Astrocyte of the spinal cord (primary cell): ENCODE measurements at regions not wholly inside any gene's neighbourhood (a gene's known extent, or its start where the extent isn't known, plus 50 kb on each side); places are given as distances from the start of the nearest gene placed in this dataset.

Source experiments
- DNase-seq: peaks from one replicate; pipeline ENCODE4 v3.0.0; 2011; ENCODE audit warnings: low read depth, low spot score
- H3K4me3 ChIP-seq: 2 replicates; pipeline ENCODE4 v1.5.1; 2011; ENCODE audit warnings: low read depth, mild to moderate bottlenecking, low read length, moderate library complexity
- in situ Hi-C: cut with HindIII; loops from 2 replicates; pipeline ENCODE4 v1.10.0; 2017; ENCODE audit warnings: low sequenced_read_pairs
- TF ChIP-seq, protein P1 (sequence below): IDR thresholded peaks from 2 replicates; pipeline ENCODE4 v1.5.1; 2012; ENCODE audit warnings: low read depth, mild to moderate bottlenecking, low read length, inconsistent platforms

DNA sequence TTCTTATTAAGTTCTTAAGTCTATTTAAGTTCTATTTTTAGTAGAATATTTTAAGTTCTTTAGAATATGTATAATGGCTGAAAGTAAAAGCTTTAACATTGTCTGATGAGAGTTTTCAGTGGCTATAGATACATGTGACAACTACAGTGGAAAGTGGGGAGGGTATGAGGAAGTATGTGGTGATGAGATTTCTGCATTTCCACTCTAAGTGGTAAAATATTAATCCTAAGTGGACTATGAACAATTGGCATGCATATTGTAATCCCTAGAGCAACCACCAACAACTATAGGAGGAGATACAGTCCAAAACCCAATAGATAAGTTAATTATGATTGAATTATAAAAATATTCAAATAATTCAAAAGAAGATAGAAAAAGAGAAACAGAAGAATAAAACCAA is 183.6 kb downstream of the GADD45G start:
- no peak for DNase-seq
- in situ Hi-C loops: no loop called here
- H3K4me3 ChIP-seq: no peak overlapping the region
- TF ChIP-seq, protein P1, sequence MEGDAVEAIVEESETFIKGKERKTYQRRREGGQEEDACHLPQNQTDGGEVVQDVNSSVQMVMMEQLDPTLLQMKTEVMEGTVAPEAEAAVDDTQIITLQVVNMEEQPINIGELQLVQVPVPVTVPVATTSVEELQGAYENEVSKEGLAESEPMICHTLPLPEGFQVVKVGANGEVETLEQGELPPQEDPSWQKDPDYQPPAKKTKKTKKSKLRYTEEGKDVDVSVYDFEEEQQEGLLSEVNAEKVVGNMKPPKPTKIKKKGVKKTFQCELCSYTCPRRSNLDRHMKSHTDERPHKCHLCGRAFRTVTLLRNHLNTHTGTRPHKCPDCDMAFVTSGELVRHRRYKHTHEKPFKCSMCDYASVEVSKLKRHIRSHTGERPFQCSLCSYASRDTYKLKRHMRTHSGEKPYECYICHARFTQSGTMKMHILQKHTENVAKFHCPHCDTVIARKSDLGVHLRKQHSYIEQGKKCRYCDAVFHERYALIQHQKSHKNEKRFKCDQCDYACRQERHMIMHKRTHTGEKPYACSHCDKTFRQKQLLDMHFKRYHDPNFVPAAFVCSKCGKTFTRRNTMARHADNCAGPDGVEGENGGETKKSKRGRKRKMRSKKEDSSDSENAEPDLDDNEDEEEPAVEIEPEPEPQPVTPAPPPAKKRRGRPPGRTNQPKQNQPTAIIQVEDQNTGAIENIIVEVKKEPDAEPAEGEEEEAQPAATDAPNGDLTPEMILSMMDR: no peak

DNA sequence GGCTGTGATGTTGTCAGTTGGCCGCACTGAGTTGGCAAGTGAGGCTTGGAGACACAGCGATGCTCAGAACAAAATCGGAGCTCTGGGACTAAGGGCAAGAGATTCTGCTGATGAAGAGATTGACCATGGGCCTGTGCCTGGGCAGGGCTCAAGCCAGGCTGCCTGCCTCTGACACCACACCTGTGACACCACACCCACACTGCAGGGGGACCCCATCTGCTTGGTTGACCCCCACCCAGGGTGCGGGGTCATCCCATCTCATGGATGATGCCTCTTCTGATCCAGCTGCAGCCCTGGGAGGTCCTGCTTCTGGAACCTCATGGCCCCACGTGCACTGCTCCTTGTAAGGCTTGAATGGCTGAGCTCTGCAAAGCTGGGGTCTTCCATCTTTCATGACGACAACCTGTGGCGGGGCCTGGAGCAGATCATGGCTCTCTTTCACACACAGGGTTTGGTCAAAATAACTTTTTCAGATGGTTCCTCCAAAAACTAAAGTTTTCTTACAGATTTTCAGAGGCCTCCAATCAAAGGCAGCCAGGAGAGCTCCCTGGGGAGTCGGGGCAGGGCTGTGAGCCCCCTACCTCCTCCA is 185.2 kb downstream of the GADD45G start:
- TF ChIP-seq, protein P1: no peak
- no peak overlapping the region for H3K4me3 ChIP-seq
- DNase-seq: no peak
- in situ Hi-C loops: no loop called here

- TF ChIP-seq, protein P1: no peak
- in situ Hi-C loops: no loop called here
- H3K4me3 ChIP-seq: no peak overlapping the region
- DNase-seq: no peak
Observed at GRCh38 chr9:89790542-89791109, 185.8 kb downstream of the GADD45G start.

DNA sequence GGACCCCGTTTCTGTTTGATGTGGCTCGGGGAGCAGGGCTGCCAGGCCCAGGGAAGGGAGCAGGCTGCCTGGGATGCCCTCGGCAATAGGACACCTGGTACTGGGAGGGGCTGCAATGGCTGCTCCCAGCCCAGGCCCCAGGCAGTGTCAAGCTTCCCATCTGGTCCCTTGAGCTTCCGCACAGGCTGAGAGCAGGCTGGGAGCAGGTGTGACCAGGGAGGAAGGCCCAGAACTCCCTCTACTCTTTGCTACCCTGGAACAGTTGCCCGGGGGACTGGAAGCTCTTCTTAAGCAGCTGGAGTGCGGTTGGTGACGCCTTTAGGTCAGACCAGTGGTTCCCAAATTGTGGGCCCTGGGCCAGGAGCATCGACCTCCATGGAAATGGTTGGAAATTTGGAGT is 186.9 kb downstream of the GADD45G start:
- TF ChIP-seq, protein P1: no peak
- no peak for DNase-seq
- no peak overlapping the region for H3K4me3 ChIP-seq
- in situ Hi-C loops: no loop called here

DNA sequence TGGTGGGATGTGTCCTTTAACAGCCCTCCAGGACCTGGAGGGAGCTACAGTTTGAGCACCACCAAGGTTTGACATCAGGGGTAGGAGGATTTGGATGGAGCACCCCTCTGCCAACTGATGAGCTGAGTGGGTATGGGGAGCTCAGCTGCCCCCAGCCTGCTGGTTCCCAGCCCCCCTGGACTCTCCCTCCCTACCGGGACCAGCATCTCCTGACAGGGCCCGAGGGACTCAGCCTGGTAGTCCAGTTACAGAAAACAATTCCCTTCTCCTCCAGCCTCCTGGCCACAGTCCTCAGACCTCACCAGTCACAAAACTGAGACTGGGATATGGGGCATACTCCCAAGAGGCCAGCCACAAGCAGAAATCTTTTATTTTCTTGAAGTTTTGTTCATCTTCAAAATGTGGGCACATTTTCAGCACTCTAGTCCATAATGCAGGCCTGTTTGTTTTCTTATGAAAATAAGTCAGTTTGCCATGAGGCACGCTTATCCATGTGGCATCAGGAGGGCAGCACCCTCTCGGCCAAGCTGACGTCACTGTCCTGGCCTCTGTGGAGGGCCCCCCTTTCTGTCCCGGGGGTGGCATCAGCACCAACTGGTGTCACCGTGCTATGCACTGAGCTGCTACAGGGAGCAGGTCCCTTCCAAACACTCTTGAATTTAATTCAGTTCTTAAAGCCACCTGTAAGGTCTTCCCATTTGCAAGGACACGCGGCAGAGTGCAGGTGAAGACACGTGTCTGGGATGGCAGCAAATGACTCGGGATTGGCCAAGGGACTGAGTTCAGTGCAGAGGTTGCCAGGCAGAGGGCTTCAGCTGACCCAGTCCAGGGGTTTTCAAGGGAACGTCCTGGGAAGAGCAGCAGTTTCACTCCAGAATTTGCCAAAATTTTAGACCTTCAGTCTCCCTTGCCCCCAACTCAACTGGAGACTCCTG is 187.6 kb downstream of the GADD45G start:
- TF ChIP-seq, protein P1: no peak
- no peak overlapping the region for H3K4me3 ChIP-seq
- DNase-seq: no peak
- in situ Hi-C loops: no loop called here

- in situ Hi-C loops: no loop called here
- no peak for DNase-seq
- TF ChIP-seq, protein P1: no peak
- no peak overlapping the region for H3K4me3 ChIP-seq
Observed at GRCh38 chr9:89793124-89793495, 188.3 kb downstream of the GADD45G start.
